ENCODE measurements at regions not wholly inside any gene's neighbourhood (a gene's known extent, or its start where the extent isn't known, plus 50 kb on each side); places are given as distances from the start of the nearest gene placed in this dataset.

GRCh38 chr9:86557063-86557766 lies 203.0 kb upstream of the TUT7 start:
- no peak for DNase-seq

GRCh38 chr9:86555661-86556060 lies 201.5 kb upstream of the TUT7 start:
- no peak for DNase-seq

- no peak for DNase-seq
These were observed 196.2 kb upstream of the TUT7 start for GRCh38 chr9:86550401-86550800.

GRCh38 chr9:86549920-86550319 lies 195.7 kb upstream of the TUT7 start:
- DNase-seq: no peak

- DNase-seq: no peak
These were observed 195.2 kb upstream of the TUT7 start for GRCh38 chr9:86549401-86549811.

GRCh38 chr9:86548220-86548619 lies 194.0 kb upstream of the TUT7 start:
- DNase-seq: no peak

- no peak for DNase-seq
These were observed 193.4 kb upstream of the TUT7 start for GRCh38 chr9:86547571-86547970.

GRCh38 chr9:86546712-86547111 lies 192.5 kb upstream of the TUT7 start:
- DNase-seq: no peak

- DNase-seq: no peak
These were observed 190.9 kb upstream of the TUT7 start for GRCh38 chr9:86545090-86545489.

- DNase-seq: no peak
These were observed 186.9 kb upstream of the TUT7 start for GRCh38 chr9:86541014-86541570.

GRCh38 chr9:86535406-86535915 lies 181.3 kb upstream of the TUT7 start:
- DNase-seq: no peak

- no peak for DNase-seq
These were observed 180.5 kb upstream of the TUT7 start for GRCh38 chr9:86534572-86535258.

GRCh38 chr9:86531971-86532640 lies 177.9 kb upstream of the TUT7 start:
- DNase-seq: no peak

- DNase-seq: no peak
These were observed 177.2 kb upstream of the TUT7 start for GRCh38 chr9:86531273-86531970.

GRCh38 chr9:86529496-86530275 lies 175.5 kb upstream of the TUT7 start:
- DNase-seq: no peak

GRCh38 chr9:86526021-86526420 lies 171.8 kb upstream of the TUT7 start:
- DNase-seq: no peak

GRCh38 chr9:86525182-86525581 lies 171.0 kb upstream of the TUT7 start:
- no peak for DNase-seq

- no peak for DNase-seq
These were observed 167.8 kb upstream of the TUT7 start for GRCh38 chr9:86521977-86522376.

GRCh38 chr9:86521322-86521721 lies 167.1 kb upstream of the TUT7 start:
- no peak for DNase-seq

GRCh38 chr9:86519066-86519615 lies 164.9 kb upstream of the TUT7 start:
- no peak for DNase-seq

- DNase-seq: no peak
These were observed 163.3 kb upstream of the TUT7 start for GRCh38 chr9:86517475-86517874.

- no peak for DNase-seq
These were observed 162.4 kb upstream of the TUT7 start for GRCh38 chr9:86516564-86516963.
